ENCODE measurements at regions not wholly inside any gene's neighbourhood (a gene's known extent, or its start where the extent isn't known, plus 50 kb on each side); places are given as distances from the start of the nearest gene placed in this dataset.

DNA sequence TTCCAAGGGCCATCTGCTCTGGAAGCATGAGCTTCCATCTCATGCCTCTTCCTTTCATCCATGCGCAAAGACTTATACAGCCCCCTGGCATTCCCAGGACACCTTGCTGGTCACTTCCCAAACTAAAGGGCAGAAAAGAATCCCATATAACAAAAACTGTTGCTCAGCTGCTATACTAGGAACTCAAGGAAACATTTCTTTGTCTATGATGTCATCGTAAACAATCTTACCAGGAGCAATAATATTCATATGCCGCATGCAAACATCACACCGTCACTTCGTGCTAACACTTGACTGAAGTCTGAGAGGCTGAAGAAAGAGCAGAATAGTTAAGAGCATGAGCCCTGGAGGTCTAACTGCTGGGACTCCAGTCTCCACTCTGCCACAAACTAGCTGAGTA, 50.5 kb upstream of the CDKN3 start:
- DNase-seq (ENCODE audit: low read depth): no peak
- TF ChIP-seq, protein P1, sequence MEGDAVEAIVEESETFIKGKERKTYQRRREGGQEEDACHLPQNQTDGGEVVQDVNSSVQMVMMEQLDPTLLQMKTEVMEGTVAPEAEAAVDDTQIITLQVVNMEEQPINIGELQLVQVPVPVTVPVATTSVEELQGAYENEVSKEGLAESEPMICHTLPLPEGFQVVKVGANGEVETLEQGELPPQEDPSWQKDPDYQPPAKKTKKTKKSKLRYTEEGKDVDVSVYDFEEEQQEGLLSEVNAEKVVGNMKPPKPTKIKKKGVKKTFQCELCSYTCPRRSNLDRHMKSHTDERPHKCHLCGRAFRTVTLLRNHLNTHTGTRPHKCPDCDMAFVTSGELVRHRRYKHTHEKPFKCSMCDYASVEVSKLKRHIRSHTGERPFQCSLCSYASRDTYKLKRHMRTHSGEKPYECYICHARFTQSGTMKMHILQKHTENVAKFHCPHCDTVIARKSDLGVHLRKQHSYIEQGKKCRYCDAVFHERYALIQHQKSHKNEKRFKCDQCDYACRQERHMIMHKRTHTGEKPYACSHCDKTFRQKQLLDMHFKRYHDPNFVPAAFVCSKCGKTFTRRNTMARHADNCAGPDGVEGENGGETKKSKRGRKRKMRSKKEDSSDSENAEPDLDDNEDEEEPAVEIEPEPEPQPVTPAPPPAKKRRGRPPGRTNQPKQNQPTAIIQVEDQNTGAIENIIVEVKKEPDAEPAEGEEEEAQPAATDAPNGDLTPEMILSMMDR (IDR thresholded peaks at IDR 0.05; ENCODE audit: low read depth, low read length, missing control alignments): no peak
- no peak overlapping the region for H3K4me3 ChIP-seq (ENCODE audit: low read depth, low read length)
- in situ Hi-C loops (cut with HindIII; ENCODE audit: low sequenced_read_pairs): loop anchor here (25.0 kb wide), 2 partner anchors 534 to 809 kb away; no protein-coding TSS in a partner anchor

Data from astrocyte of the cerebellum (primary cell).